Pancreas (tissue), 10 donors: ENCODE measurements at regions not wholly inside any gene's neighbourhood (a gene's known extent, or its start where the extent isn't known, plus 50 kb on each side); places are given as distances from the start of the nearest gene placed in this dataset.

Source experiments
- ATAC-seq, 4 donors: fragments of 200-7000 bp; cut with Tn5 transposase; one replicate each; pipeline versions ENCODE4 v1.8.0 to v1.9.1; 2020; ENCODE audit warnings: mild to moderate bottlenecking in 4 of 4, moderate library complexity in 4 of 4
- DNase-seq, 6 donors: peaks; one replicate each; pipeline ENCODE4 v3.0.0-alpha.2; 2020
- FAIRE-seq: peaks from 2 replicates; lab custom pipeline; 2012; peaks lifted over from hg19 to GRCh38; lab: Jason Lieb, UNC
- H3K27ac ChIP-seq, 4 donors: fragments of 200-600 bp; sonication (generic); 1 replicate in 3 of 4; 2 replicates in 1 of 4; pipeline versions ENCODE4 v1.5.0 to v1.8.0; 2020
- H3K27me3 ChIP-seq, 4 donors: fragments of 200-600 bp; one replicate each; pipeline ENCODE4 v1.8.0; 2021
- H3K36me3 ChIP-seq, 3 donors: fragments of 200-600 bp; sonication (generic) in 1 of 3; one replicate each; pipeline versions ENCODE4 v1.5.0 to v1.8.0; 2020 to 2021
- H3K4me1 ChIP-seq, 3 donors: fragments of 200-600 bp; one replicate each; pipeline ENCODE4 v1.8.0; 2021
- H3K4me3 ChIP-seq, 4 donors: fragments of 200-600 bp; sonication (generic) in 2 of 4; one replicate each; pipeline versions ENCODE4 v1.5.0 to v1.8.0; 2020 to 2021
- H3K9me3 ChIP-seq, 4 donors: fragments of 200-600 bp; one replicate each; pipeline ENCODE4 v1.8.0; 2021
- WGBS, 2 donors: extraction: QIAGEN DNeasy Blood & Tissue Kit; methylation state at CpG; one replicate each; pipeline ENCODE4 v1.1.7; 2013; 5-methylcytosine and 5-hydroxymethylcytosine counted together
- intact Hi-C, 3 donors: fragments of 100-400 bp; cut with DNase I; formaldehyde crosslinking; loops; one replicate each; pipeline versions ENCODE4 v1.11.1 to v1.14.2; 2022
- TF ChIP-seq, protein P1 (sequence below), 4 donors: fragments of 200-600 bp; sonication (generic) in 3 of 4; IDR thresholded peaks; one replicate each; pipeline versions ENCODE4 v1.5.0 to v1.8.0; 2021; ENCODE audit warnings: antibody characterized with exemption in 4 of 4
- donor health status: healthy with polysubstance abuse.
- donor health status: DM: no; HTN: no; CAD: no; lungs with moderate emphysema.
- donor health status: DM: no; HTN: no; CAD: no.
- donor health status: control.
- donor health status: control.
- donor health status: Bipolar disorder and iron deficiency.
- donor health status: DM: yes; HTN: yes; CAD: no.
- donor health status: DM: no; HTN: no; CAD: no.
- donor health status: DM: no; HTN: no; CAD: no.
- donor health status: DM: yes; HTN: yes; CAD: no.

DNA sequence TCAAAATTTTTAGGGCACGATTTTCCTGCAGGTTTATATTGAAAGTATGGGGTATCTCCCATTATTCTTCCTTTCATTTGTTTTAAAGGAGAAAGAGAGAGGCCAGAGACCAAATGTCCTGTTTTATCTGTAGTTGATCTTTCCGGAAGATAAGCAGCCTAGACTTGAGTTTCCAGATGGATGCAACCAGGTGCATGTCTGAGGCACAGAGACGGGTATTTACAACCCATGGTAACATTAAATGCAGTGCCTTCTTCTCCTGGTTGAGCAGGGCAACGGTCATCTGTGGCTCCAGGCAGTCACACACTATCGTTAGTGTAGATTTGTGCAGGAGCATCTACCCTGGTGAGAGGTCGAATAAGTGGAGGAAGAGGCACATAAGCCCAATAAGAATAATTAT is 1507.1 kb downstream of the UQCRFS1 start:
- Histone ChIP-seq H3K27me3 (no peaks in the 10 kb centered on the region), H3K9me3 (no peaks in the 10 kb centered on the region), H3K4me3 (no peak overlapping the region), H3K4me1 (no peaks in the 10 kb centered on the region), H3K36me3 (no peaks in the 10 kb centered on the region), H3K27ac (no peak overlapping the region)
- DNase-seq: no peak
- ATAC-seq: no peak
- WGBS, 2 donors: 42 to 53% methylated on average over 6 of the region's 6 CpGs
- TF ChIP-seq, protein P1, sequence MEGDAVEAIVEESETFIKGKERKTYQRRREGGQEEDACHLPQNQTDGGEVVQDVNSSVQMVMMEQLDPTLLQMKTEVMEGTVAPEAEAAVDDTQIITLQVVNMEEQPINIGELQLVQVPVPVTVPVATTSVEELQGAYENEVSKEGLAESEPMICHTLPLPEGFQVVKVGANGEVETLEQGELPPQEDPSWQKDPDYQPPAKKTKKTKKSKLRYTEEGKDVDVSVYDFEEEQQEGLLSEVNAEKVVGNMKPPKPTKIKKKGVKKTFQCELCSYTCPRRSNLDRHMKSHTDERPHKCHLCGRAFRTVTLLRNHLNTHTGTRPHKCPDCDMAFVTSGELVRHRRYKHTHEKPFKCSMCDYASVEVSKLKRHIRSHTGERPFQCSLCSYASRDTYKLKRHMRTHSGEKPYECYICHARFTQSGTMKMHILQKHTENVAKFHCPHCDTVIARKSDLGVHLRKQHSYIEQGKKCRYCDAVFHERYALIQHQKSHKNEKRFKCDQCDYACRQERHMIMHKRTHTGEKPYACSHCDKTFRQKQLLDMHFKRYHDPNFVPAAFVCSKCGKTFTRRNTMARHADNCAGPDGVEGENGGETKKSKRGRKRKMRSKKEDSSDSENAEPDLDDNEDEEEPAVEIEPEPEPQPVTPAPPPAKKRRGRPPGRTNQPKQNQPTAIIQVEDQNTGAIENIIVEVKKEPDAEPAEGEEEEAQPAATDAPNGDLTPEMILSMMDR (IDR thresholded peaks at IDR 0.05): no peak
- no peak for FAIRE-seq
- intact Hi-C loops: no loop called here

DNA sequence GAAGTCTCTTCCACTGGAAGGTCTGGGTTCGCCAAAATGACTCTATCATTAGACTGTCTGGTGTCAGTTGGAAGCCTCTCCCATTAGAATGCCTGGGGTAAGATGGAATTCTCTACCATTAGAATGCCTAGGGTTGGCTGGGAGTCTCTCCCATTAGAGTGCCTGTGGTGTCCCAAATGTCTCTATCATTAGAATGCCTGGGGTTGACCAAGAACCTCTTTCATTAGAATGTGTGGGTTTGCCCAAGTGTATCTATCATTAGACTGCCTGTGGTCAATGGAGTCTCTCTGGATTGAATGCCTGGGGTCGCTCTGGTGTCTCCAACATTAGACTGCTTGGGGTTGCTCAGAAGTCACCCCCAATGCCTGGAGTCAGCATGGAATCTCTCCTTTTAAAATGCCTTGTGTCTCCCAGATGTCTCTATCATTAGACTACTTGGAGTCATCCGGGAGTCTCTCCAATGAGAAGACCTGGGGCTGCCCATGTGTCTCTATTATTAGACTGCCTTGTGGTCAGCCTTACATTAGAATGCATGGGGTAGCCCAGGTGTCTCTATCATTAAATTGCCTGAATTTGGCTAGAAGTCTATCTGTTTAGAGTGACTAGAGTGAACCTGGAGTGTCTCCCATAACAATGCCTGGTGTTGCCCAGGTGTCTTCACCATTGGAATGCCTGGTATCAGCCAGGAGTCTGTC is 1518.4 kb downstream of the UQCRFS1 start:
- Histone ChIP-seq H3K36me3 (no peaks in the 10 kb centered on the region), H3K9me3 (no peaks in the 10 kb centered on the region), H3K4me1 (no peaks in the 10 kb centered on the region), H3K4me3 (no peak overlapping the region), H3K27ac (no peak overlapping the region), H3K27me3 (no peaks in the 10 kb centered on the region)
- WGBS, 2 donors: 47 to 53% methylated on average over 3 of the region's 3 CpGs
- FAIRE-seq: no peak
- intact Hi-C loops: no loop called here
- no peak for ATAC-seq
- TF ChIP-seq, protein P1 (IDR thresholded peaks at IDR 0.05): no peak
- DNase-seq: no peak

DNA sequence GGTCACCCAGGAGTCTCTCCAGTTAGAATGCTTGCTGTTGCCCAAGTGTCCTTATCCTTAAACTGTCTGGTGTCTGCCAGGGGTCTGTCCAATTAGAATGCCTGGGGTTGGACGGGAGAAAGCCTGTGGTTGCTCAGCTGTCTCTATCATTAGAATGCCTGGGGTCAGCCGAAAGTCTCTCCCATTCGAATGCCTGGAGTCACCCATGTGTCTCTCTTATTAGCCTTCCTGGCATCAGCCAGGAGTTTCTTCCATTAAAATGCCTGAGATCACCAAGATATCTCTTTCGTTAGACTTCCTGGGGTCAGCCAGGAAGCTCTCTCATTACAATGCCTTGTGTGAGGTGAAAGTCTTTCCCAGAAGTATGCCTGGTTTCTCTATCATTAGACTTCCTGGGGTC is 1521.0 kb downstream of the UQCRFS1 start:
- H3K36me3 ChIP-seq: no peaks in the 10 kb centered on the region
- no peak for ATAC-seq
- H3K4me1 ChIP-seq: no peaks in the 10 kb centered on the region
- peaks cover 0 to 6% (median 0%) of the 10 kb centered on the region in 4 donors for H3K9me3 ChIP-seq
- no peak overlapping the region for H3K27ac ChIP-seq
- DNase-seq: no peak
- TF ChIP-seq, protein P1 (IDR thresholded peaks at IDR 0.05): no peak
- intact Hi-C loops: no loop called here
- FAIRE-seq: no peak
- WGBS, 2 donors: 39 to 48% methylated on average over 4 of the region's 4 CpGs
- no peaks in the 10 kb centered on the region for H3K27me3 ChIP-seq
- no peak overlapping the region for H3K4me3 ChIP-seq

DNA sequence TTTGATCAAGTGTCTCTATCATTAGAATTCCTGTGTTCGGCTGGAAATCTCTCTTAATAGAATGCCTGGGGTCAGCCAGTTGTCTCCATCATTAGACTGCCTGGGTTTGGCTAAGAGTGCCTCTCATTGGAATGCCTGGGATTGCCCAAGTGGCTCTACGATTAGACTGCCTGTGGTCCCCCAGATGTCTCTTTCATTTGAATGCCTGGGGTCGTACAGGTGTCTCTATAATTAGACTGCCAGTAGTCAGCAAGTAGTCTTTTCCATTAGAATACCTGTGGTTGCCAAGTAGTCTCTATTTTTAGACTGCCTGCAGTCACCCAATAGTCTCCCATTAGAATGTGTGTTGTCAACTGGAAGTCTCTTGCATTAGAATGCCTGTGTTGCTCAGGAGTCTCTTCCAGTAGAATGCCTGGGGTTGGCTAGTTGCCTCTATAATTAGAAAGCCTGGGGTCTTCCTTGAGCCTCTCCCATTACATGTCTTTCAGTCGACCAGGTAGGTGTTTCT is 1523.2 kb downstream of the UQCRFS1 start:
- ATAC-seq (no peak), FAIRE-seq (no peak), DNase-seq (no peak)
- H3K4me1 ChIP-seq: no peaks in the 10 kb centered on the region
- intact Hi-C loops: no loop called here
- H3K27me3 ChIP-seq: no peaks in the 10 kb centered on the region
- no peak overlapping the region for H3K27ac ChIP-seq
- TF ChIP-seq, protein P1 (IDR thresholded peaks at IDR 0.05): no peak
- no peak overlapping the region for H3K4me3 ChIP-seq
- H3K9me3 ChIP-seq: peaks cover 0 to 6% (median 0%) of the 10 kb centered on the region in 4 donors
- no peaks in the 10 kb centered on the region for H3K36me3 ChIP-seq
- 25 to 38% methylated on average over 4 of the region's 4 CpGs for WGBS, 2 donors

DNA sequence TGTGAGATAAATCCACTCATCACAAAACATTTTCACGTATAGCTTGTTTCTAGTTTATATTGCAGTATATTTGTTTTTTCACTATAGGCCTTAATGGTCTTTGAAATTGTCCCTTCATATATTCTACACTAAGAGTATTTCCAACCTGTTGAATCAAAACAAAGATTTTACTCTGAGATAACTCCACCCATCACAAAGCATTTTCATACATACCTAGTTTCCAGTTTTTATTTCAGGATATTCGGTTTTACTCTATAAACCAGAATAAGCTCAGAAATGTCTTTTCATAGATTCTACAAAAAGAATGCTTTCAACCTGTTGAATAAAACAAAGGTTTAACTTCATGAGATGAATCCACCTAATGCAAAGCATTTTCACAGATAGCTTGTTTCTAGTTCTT is 1528.7 kb downstream of the UQCRFS1 start:
- H3K4me1 ChIP-seq: no peaks in the 10 kb centered on the region
- no peak overlapping the region for H3K4me3 ChIP-seq
- no peak for ATAC-seq
- intact Hi-C loops: no loop called here
- no peak overlapping the region for H3K27ac ChIP-seq
- TF ChIP-seq, protein P1 (IDR thresholded peaks at IDR 0.05): no peak
- DNase-seq: no peak
- FAIRE-seq: no peak
- H3K9me3 ChIP-seq: peaks cover 0 to 6% (median 0%) of the 10 kb centered on the region in 4 donors
- no peaks in the 10 kb centered on the region for H3K27me3 ChIP-seq
- 55 to 90% methylated on average over 2 of the region's 2 CpGs for WGBS, 2 donors
- H3K36me3 ChIP-seq: no peaks in the 10 kb centered on the region
